Astrocyte of the spinal cord (primary cell): ENCODE measurements at regions not wholly inside any gene's neighbourhood (a gene's known extent, or its start where the extent isn't known, plus 50 kb on each side); places are given as distances from the start of the nearest gene placed in this dataset.

Source experiments
- DNase-seq: peaks from one replicate; pipeline ENCODE4 v3.0.0; 2011; ENCODE audit warnings: low read depth, low spot score
- H3K4me3 ChIP-seq: 2 replicates; pipeline ENCODE4 v1.5.1; 2011; ENCODE audit warnings: low read depth, mild to moderate bottlenecking, low read length, moderate library complexity
- CTCF ChIP-seq: IDR thresholded peaks from 2 replicates; pipeline ENCODE4 v1.5.1; 2012; ENCODE audit warnings: low read depth, mild to moderate bottlenecking, low read length, inconsistent platforms
- in situ Hi-C: cut with HindIII; loops from 2 replicates; pipeline ENCODE4 v1.10.0; 2017; ENCODE audit warnings: low sequenced_read_pairs

GRCh38 chr4:12993923-12994322 is 490.2 kb downstream of the RAB28 start:
- no peak for DNase-seq
- no peak for TF ChIP-seq CTCF
- in situ Hi-C loops = no loop called here
- no peak overlapping the region for H3K4me3 ChIP-seq

GRCh38 chr4:12987284-12987683 is 496.9 kb downstream of the RAB28 start:
- in situ Hi-C loops = no loop called here
- no peak for TF ChIP-seq CTCF

GRCh38 chr4:12979797-12980196 is 504.3 kb downstream of the RAB28 start:
- no peak overlapping the region for H3K4me3 ChIP-seq
- no peak for TF ChIP-seq CTCF
- in situ Hi-C loops = no loop called here
- DNase-seq = no peak

More at GRCh38 chr4:12987284-12987683, 496.9 kb downstream of the RAB28 start:
- DNase-seq = no peak
- no peak overlapping the region for H3K4me3 ChIP-seq

- no peak for TF ChIP-seq CTCF
- H3K4me3 ChIP-seq = no peak overlapping the region
- DNase-seq = no peak
- in situ Hi-C loops = no loop called here
Observed at GRCh38 chr4:12978310-12978709, 505.8 kb downstream of the RAB28 start.

- in situ Hi-C loops = no loop called here
- no peak for DNase-seq
- no peak for TF ChIP-seq CTCF
- no peak overlapping the region for H3K4me3 ChIP-seq
Observed at GRCh38 chr4:12975511-12975910, 508.6 kb downstream of the RAB28 start.

GRCh38 chr4:12973522-12973921 is 510.6 kb downstream of the RAB28 start:
- TF ChIP-seq CTCF = no peak
- no peak overlapping the region for H3K4me3 ChIP-seq
- in situ Hi-C loops = no loop called here
- DNase-seq = no peak

- no peak overlapping the region for H3K4me3 ChIP-seq
- no peak for DNase-seq
- in situ Hi-C loops = no loop called here
- TF ChIP-seq CTCF = no peak
Observed at GRCh38 chr4:12968345-12968744, 515.8 kb downstream of the RAB28 start.
